Bronchial epithelial cell (primary cell): ENCODE measurements at regions not wholly inside any gene's neighbourhood (a gene's known extent, or its start where the extent isn't known, plus 50 kb on each side); places are given as distances from the start of the nearest gene placed in this dataset.

Experiments
- DNase-seq: peaks from one replicate; pipeline ENCODE4 v3.0.0-alpha.2; 2010; ENCODE audit warnings: low read depth
- FAIRE-seq: peaks from 2 replicates; lab custom pipeline; 2011; peaks lifted over from hg19 to GRCh38; lab: Jason Lieb, UNC
- H3K27me3 ChIP-seq: 2 replicates; pipeline ENCODE4 v1.5.1; 2011; ENCODE audit warnings: low read length; ENCODE audit not compliant: control insufficient read depth, insufficient read depth
- H3K36me3 ChIP-seq: 2 replicates; pipeline ENCODE4 v1.5.1; 2011; ENCODE audit warnings: low read length; ENCODE audit not compliant: control insufficient read depth, insufficient read depth
- H3K4me3 ChIP-seq: 2 replicates; pipeline ENCODE4 v1.5.1; 2011; ENCODE audit warnings: mild to moderate bottlenecking, low read depth, low read length, control low read depth
- TF ChIP-seq, protein P1 (sequence below): IDR thresholded peaks from 2 replicates; pipeline ENCODE4 v1.5.1; 2011; ENCODE audit warnings: mild to moderate bottlenecking, moderate library complexity, low read length, control low read depth, inconsistent platforms; ENCODE audit not compliant: insufficient read depth, severe bottlenecking

DNA sequence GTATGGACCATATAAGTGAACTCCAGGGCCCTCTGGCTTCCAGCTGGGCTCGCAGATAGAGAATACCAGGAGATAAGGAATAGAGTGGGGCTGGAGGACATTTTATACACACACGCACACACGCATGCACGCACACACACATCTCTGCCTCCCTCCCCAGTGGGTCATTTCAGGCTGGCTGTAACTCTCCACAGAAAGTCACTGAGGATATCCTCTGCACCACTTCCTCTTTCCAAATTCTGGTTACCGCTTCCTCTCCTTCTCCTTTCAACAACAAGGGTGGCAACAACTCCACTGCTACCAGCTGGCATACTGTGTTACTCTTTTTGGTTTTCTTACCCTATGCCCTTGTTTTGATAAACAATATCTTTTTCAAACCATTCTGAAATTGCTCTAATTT lies 280.2 kb downstream of the COL12A1 start:
- FAIRE-seq (no peak), DNase-seq (no peak)
- H3K36me3 ChIP-seq, result no peaks in the 10 kb centered on the region
- no peaks in the 10 kb centered on the region for H3K27me3 ChIP-seq
- no peak overlapping the region for H3K4me3 ChIP-seq
- TF ChIP-seq, protein P1, sequence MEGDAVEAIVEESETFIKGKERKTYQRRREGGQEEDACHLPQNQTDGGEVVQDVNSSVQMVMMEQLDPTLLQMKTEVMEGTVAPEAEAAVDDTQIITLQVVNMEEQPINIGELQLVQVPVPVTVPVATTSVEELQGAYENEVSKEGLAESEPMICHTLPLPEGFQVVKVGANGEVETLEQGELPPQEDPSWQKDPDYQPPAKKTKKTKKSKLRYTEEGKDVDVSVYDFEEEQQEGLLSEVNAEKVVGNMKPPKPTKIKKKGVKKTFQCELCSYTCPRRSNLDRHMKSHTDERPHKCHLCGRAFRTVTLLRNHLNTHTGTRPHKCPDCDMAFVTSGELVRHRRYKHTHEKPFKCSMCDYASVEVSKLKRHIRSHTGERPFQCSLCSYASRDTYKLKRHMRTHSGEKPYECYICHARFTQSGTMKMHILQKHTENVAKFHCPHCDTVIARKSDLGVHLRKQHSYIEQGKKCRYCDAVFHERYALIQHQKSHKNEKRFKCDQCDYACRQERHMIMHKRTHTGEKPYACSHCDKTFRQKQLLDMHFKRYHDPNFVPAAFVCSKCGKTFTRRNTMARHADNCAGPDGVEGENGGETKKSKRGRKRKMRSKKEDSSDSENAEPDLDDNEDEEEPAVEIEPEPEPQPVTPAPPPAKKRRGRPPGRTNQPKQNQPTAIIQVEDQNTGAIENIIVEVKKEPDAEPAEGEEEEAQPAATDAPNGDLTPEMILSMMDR, result no peak

DNA sequence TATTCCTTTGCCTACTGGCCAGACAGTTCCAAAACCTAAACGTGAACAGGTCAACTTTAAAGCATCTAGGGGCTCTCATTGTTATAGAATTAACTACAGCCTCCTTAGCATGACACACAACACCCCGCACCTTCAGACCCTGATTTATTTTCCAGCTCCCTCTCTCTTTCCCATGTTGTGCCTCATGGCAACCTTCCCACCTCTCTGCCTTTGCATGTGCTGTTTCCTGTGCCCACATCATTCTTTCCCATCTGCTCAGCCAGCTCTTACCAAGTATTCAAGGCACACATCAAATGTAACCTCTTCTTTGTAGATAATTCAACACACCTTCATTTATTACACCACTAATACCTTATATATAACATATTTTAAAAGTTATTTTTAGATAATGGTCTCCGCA lies 291.0 kb downstream of the COL12A1 start:
- FAIRE-seq, result no peak
- no peak for DNase-seq
- Histone ChIP-seq H3K36me3 (no peaks in the 10 kb centered on the region), H3K4me3 (no peak overlapping the region), H3K27me3 (no peaks in the 10 kb centered on the region)
- TF ChIP-seq, protein P1, result no peak

DNA sequence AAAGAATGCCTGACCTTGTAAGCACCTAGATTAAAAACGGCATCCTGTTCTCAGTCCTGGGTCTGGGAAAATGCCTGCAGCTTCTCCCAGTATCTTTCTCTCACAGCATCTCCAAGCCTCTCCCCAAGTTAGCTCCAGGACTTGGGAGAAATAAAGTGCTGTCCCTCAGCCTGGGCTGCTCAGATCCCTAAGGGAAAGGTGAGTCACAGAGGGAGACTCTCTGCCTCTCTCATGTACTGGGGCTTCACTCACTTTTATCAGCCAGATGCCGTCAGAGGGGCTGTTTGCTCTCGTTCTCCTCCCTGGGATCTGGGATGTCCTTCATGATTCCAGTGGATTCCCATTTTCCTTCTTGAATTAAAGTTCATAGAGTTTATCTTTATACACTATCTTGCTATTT lies 293.6 kb downstream of the COL12A1 start:
- DNase-seq, result no peak
- TF ChIP-seq, protein P1, result no peak
- Histone ChIP-seq H3K36me3 (no peaks in the 10 kb centered on the region), H3K27me3 (no peaks in the 10 kb centered on the region), H3K4me3 (no peak overlapping the region)
- peak; percentile 90 for FAIRE-seq

DNA sequence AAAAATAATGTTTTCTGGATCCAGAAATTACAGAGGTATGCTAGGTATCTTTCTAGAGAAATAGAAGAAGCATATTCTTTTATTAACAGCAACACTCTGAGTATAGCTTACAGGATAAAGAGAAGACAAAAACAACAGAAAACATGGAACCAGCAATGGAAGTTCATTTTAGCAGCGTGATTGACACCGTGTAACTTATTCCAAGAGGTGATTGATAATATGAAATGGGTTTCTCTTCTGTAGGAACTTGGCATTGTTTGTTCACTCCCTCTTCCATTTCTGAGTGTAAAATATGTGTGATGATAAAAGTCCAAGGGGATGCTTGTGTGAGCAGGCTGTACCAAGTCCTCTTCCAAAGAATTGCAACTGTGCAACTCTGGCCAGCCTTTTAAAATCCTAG lies 303.0 kb downstream of the COL12A1 start:
- H3K27me3 ChIP-seq, result no peaks in the 10 kb centered on the region
- TF ChIP-seq, protein P1, result no peak
- H3K4me3 ChIP-seq, result no peak overlapping the region
- DNase-seq (no peak), FAIRE-seq (no peak)
- H3K36me3 ChIP-seq, result no peaks in the 10 kb centered on the region

DNA sequence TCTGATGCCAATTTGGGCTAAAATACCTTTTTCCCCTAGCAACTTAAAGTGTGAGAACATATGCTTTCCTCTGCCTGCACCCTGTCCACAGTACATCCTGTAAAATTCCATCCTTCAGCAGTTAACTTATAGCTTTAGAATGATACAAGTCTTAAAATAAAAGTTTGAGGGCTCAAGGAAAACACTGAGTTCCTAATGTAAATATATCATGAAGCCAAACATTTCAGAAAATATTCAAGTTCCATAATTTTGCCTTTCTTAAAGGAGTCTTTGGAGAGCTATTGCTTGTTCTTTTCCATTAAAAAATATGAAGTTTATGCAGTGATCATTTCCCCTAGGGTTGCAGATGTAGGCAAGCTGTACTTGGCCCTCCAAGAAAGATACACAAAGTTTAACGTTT lies 303.8 kb downstream of the COL12A1 start:
- FAIRE-seq, result no peak
- TF ChIP-seq, protein P1, result no peak
- no peaks in the 10 kb centered on the region for H3K27me3 ChIP-seq
- no peak for DNase-seq
- no peaks in the 10 kb centered on the region for H3K36me3 ChIP-seq
- H3K4me3 ChIP-seq, result no peak overlapping the region

DNA sequence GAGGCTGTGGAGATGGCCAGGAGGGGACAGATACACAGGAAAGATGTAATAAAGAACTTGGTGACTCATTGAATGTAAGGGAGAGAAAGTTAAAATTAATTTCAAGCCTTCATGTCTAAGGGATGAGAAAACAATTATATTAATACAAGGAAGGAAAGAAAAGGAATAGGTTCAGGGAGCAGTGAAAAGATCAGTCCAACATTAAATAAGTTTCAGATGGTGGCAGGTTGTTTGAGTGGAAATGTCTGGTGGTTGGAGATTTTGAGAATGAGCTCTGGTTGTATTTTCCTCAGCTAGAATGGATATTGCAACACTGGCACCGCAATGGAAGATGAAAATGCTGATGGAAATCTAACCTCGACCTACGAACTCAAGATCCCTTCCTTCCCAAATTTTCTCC lies 304.3 kb downstream of the COL12A1 start:
- Histone ChIP-seq H3K27me3 (no peaks in the 10 kb centered on the region), H3K36me3 (no peaks in the 10 kb centered on the region), H3K4me3 (no peak overlapping the region)
- TF ChIP-seq, protein P1, result no peak
- DNase-seq (no peak), FAIRE-seq (no peak)
